ENCODE measurements at regions not wholly inside any gene's neighbourhood (a gene's known extent, or its start where the extent isn't known, plus 50 kb on each side); places are given as distances from the start of the nearest gene placed in this dataset.

DNA sequence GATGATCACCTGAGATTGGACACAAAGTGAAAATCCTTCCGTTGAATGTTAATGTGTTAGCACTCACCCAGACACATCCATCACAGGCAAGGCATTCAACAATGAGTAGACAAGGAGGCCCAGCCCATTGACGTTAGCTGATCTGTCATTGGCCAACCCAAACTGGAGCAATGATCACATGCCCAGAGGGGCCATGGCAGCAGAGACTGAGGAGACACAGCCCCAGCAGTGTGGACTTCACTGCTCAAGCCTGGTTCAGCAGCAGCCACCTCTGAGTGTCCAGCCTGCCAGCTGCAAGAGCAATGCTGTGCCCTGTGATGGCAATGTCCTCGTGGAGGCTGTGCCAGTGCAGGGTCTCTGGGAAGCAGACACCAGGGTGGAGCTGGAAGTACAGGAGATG is 622.2 kb downstream of the AACS start:
- no peaks in the 10 kb centered on the region for H3K4me1 Mint-ChIP-seq
- H3K36me3 Mint-ChIP-seq: peaks cover 27% of the 10 kb centered on the region
- peaks cover 25% of the 10 kb centered on the region for H3K27me3 Mint-ChIP-seq (ENCODE audit: low read depth)
- peaks cover 53% of the 10 kb centered on the region for H3K9me3 Mint-ChIP-seq
- DNase-seq (ENCODE audit: low spot score) (no peak), ATAC-seq (no peak)
- POLR2A ChIA-PET: no interaction called here
- no peak overlapping the region for H3K4me3 Mint-ChIP-seq
- CTCF ChIA-PET: no interaction called here
- TF ChIP-seq NR1H2 (CRISPR knock-in tag; IDR thresholded peaks at IDR 0.05) (no peak), NFE2L1 (CRISPR knock-in tag; IDR thresholded peaks at IDR 0.05) (no peak), ZSCAN18 (CRISPR knock-in tag; IDR thresholded peaks at IDR 0.05) (no peak), FOXK1 (CRISPR knock-in tag; IDR thresholded peaks at IDR 0.05) (no peak), PRRX2 (CRISPR knock-in tag; IDR thresholded peaks at IDR 0.05) (no peak), PREB (CRISPR knock-in tag; IDR thresholded peaks at IDR 0.05; ENCODE audit: borderline replicate concordance) (no peak), CBFB (CRISPR knock-in tag; IDR thresholded peaks at IDR 0.05; ENCODE audit: low read depth) (no peak), FOXP1 (CRISPR knock-in tag; IDR thresholded peaks at IDR 0.05; ENCODE audit: borderline replicate concordance) (no peak), OVOL2 (CRISPR knock-in tag; IDR thresholded peaks at IDR 0.05; ENCODE audit: borderline replicate concordance) (no peak), TP53 (CRISPR knock-in tag; IDR thresholded peaks at IDR 0.05) (no peak), HMGA2 (CRISPR knock-in tag; IDR thresholded peaks at IDR 0.05) (no peak), ETV6 (CRISPR knock-in tag; IDR thresholded peaks at IDR 0.05) (no peak)
- TF ChIP-seq, protein P1, sequence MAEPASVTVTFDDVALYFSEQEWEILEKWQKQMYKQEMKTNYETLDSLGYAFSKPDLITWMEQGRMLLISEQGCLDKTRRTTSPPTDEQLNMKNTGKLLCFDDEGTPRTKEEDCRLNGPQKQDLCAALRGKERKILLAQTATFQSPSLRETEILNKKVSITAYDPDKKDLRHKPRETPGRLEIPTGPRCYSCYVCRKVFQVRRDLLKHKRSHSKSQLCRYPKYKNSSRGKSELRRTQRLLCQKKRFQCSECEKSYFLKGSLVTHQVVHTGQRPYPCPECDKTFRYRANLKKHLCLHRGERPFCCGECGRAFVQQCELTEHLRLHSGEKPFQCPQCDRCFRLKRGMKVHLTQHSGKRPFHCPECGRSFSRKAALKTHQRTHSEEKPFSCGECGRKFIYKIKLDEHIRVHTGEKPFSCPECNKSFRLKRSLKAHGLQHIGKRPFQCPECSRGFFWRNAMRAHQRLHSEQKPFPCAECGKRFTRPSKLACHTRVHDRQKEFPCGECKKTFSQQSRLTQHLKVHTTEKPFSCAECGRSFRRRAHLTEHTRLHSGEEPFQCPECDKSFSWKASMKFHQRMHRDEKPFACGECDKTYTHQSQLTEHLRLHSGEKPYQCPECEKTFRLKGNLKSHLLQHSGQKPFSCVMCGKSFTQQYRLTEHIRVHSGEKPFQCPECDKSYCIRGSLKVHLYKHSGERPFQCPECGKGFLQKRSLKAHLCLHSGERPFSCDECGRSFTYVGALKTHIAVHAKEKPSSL (CRISPR knock-in tag; conservative IDR thresholded peaks at IDR 0.05): no peak
- TF ChIP-seq, protein P2, sequence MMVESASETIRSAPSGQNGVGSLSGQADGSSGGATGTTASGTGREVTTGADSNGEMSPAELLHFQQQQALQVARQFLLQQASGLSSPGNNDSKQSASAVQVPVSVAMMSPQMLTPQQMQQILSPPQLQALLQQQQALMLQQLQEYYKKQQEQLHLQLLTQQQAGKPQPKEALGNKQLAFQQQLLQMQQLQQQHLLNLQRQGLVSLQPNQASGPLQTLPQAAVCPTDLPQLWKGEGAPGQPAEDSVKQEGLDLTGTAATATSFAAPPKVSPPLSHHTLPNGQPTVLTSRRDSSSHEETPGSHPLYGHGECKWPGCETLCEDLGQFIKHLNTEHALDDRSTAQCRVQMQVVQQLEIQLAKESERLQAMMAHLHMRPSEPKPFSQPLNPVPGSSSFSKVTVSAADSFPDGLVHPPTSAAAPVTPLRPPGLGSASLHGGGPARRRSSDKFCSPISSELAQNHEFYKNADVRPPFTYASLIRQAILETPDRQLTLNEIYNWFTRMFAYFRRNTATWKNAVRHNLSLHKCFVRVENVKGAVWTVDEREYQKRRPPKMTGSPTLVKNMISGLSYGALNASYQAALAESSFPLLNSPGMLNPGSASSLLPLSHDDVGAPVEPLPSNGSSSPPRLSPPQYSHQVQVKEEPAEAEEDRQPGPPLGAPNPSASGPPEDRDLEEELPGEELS (CRISPR knock-in tag; IDR thresholded peaks at IDR 0.05): no peak
- H3K27ac Mint-ChIP-seq: no peak overlapping the region

- Mint-ChIP-seq H3K27me3 (ENCODE audit: low read depth) (peaks cover 25% of the 10 kb centered on the region), H3K4me1 (no peaks in the 10 kb centered on the region), H3K4me3 (no peak overlapping the region), H3K36me3 (peaks cover 27% of the 10 kb centered on the region), H3K27ac (no peak overlapping the region), H3K9me3 (peaks cover 54% of the 10 kb centered on the region)
- ChIA-PET CTCF (no interaction called here), POLR2A (no interaction called here)
- no peak for ATAC-seq
- TF ChIP-seq ZNF263 (CRISPR knock-in tag; IDR thresholded peaks at IDR 0.05; ENCODE audit: low read depth) (no peak), AFF4 (CRISPR knock-in tag; IDR thresholded peaks at IDR 0.05; ENCODE audit: borderline replicate concordance) (no peak), FOXK1 (CRISPR knock-in tag; IDR thresholded peaks at IDR 0.05) (no peak)
- DNase-seq (ENCODE audit: low spot score): no peak
Measured at GRCh38 chr12:125687820-125688219, 622.6 kb downstream of the AACS start.
